ENCODE measurements at regions not wholly inside any gene's neighbourhood (a gene's known extent, or its start where the extent isn't known, plus 50 kb on each side); places are given as distances from the start of the nearest gene placed in this dataset.

- H3K27ac ChIP-seq (ENCODE audit: low read length): no peak overlapping the region
- no peak for DNase-seq
- no peaks in the 10 kb centered on the region for H3K4me1 ChIP-seq (ENCODE audit: low read length)
- H3K36me3 ChIP-seq (replicated peaks; ENCODE audit: insufficient read depth, low read length): no peaks in the 10 kb centered on the region
- no peak overlapping the region for H3K9ac ChIP-seq (ENCODE audit: low read length)
- H3K79me2 ChIP-seq (ENCODE audit: low read length): no peaks in the 10 kb centered on the region
- no peaks in the 10 kb centered on the region for H3K27me3 ChIP-seq (replicated peaks; ENCODE audit: insufficient read depth, low read length)
- H3K4me2 ChIP-seq (ENCODE audit: low read depth, low read length): no peak overlapping the region
- no peaks in the 10 kb centered on the region for H3K9me3 ChIP-seq (replicated peaks; ENCODE audit: insufficient read depth, low read length)
- no peaks in the 10 kb centered on the region for H3F3A ChIP-seq (ENCODE audit: insufficient read depth, low read length)
- no peak overlapping the region for H2AFZ ChIP-seq (ENCODE audit: low read length)
- H4K20me1 ChIP-seq (ENCODE audit: insufficient read depth, low read length): no peaks in the 10 kb centered on the region
- no peak overlapping the region for H3K4me3 ChIP-seq (ENCODE audit: low read length)
- H3K9me2 ChIP-seq (replicated peaks; ENCODE audit: insufficient read depth, low read length): no peaks in the 10 kb centered on the region
- no peak for TF ChIP-seq CTCF (IDR thresholded peaks at IDR 0.05; ENCODE audit: low read length)
- no peak for TF ChIP-seq EZH2phosphoT487 (IDR thresholded peaks at IDR 0.05; ENCODE audit: low read length)
- TF ChIP-seq EZH2 (optimal IDR thresholded peaks at IDR 0.05; ENCODE audit: low read depth, low read length): no peak
Observed at GRCh38 chr3:88773766-88774165, 333.7 kb upstream of the EPHA3 start.

DNA sequence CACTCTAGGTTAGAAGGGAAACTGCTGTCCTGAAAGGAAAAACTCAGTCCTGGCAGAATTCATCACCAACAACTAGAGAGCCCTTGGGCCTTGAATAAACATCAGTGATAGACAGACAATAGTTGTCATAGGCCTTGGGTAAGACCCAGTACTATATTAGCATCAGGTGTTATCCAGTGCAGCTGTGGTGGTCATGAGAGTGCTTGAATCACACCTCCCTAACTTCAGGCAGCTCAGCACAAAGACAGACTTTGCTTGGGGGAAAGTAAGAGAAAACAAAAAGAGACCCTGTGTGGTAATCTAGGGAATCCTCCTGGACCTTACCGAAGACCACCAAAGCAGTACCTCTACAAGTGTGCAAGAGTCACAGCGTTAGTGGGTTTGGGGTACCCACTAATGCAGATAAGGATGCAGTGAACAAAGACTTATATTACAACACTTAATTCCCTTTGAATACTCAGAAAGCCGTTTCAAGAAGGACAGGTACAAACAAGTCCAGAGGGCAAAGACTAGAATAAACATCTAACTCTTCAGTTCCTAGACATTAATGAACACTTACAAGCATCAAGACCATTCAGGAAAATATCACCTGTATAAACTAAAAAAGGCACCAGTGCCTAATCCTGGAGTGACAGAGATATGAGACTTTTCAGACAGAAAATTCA lies 332.3 kb upstream of the EPHA3 start:
- no peaks in the 10 kb centered on the region for H3K9me3 ChIP-seq (replicated peaks; ENCODE audit: insufficient read depth, low read length)
- no peaks in the 10 kb centered on the region for H3K36me3 ChIP-seq (replicated peaks; ENCODE audit: insufficient read depth, low read length)
- no peaks in the 10 kb centered on the region for H4K20me1 ChIP-seq (ENCODE audit: insufficient read depth, low read length)
- no peak overlapping the region for H3K9ac ChIP-seq (ENCODE audit: low read length)
- no peaks in the 10 kb centered on the region for H3K9me2 ChIP-seq (replicated peaks; ENCODE audit: insufficient read depth, low read length)
- no peaks in the 10 kb centered on the region for H3K79me2 ChIP-seq (ENCODE audit: low read length)
- no peaks in the 10 kb centered on the region for H3F3A ChIP-seq (ENCODE audit: insufficient read depth, low read length)
- H2AFZ ChIP-seq (ENCODE audit: low read length): no peak overlapping the region
- no peak for DNase-seq
- no peaks in the 10 kb centered on the region for H3K4me1 ChIP-seq (ENCODE audit: low read length)
- no peak overlapping the region for H3K4me3 ChIP-seq (ENCODE audit: low read length)
- H3K4me2 ChIP-seq (ENCODE audit: low read depth, low read length): no peak overlapping the region
- no peaks in the 10 kb centered on the region for H3K27me3 ChIP-seq (replicated peaks; ENCODE audit: insufficient read depth, low read length)
- no peak overlapping the region for H3K27ac ChIP-seq (ENCODE audit: low read length)
- no peak for TF ChIP-seq EZH2 (optimal IDR thresholded peaks at IDR 0.05; ENCODE audit: low read depth, low read length)
- no peak for TF ChIP-seq EZH2phosphoT487 (IDR thresholded peaks at IDR 0.05; ENCODE audit: low read length)
- no peak for TF ChIP-seq CTCF (IDR thresholded peaks at IDR 0.05; ENCODE audit: low read length)

GRCh38 chr3:88779482-88779881 lies 327.9 kb upstream of the EPHA3 start:
- DNase-seq: no peak
- Histone ChIP-seq H3F3A (ENCODE audit: insufficient read depth, low read length) (no peaks in the 10 kb centered on the region), H3K27ac (ENCODE audit: low read length) (no peak overlapping the region), H3K4me1 (ENCODE audit: low read length) (no peaks in the 10 kb centered on the region), H4K20me1 (ENCODE audit: insufficient read depth, low read length) (no peaks in the 10 kb centered on the region), H3K9me3 (replicated peaks; ENCODE audit: insufficient read depth, low read length) (no peaks in the 10 kb centered on the region), H3K36me3 (replicated peaks; ENCODE audit: insufficient read depth, low read length) (no peaks in the 10 kb centered on the region), H3K9ac (ENCODE audit: low read length) (no peak overlapping the region), H3K4me3 (ENCODE audit: low read length) (no peak overlapping the region), H3K27me3 (replicated peaks; ENCODE audit: insufficient read depth, low read length) (no peaks in the 10 kb centered on the region), H2AFZ (ENCODE audit: low read length) (no peak overlapping the region), H3K4me2 (ENCODE audit: low read depth, low read length) (no peak overlapping the region), H3K9me2 (replicated peaks; ENCODE audit: insufficient read depth, low read length) (no peaks in the 10 kb centered on the region), H3K79me2 (ENCODE audit: low read length) (no peaks in the 10 kb centered on the region)
- TF ChIP-seq EZH2phosphoT487 (IDR thresholded peaks at IDR 0.05; ENCODE audit: low read length) (no peak), EZH2 (optimal IDR thresholded peaks at IDR 0.05; ENCODE audit: low read depth, low read length) (no peak), CTCF (IDR thresholded peaks at IDR 0.05; ENCODE audit: low read length) (no peak)

All from MM.1S (cell line).